ENCODE measurements at regions not wholly inside any gene's neighbourhood (a gene's known extent, or its start where the extent isn't known, plus 50 kb on each side); places are given as distances from the start of the nearest gene placed in this dataset.
A peak's percentile ranks its signal among the peaks of the same experiment; 100 is the strongest.

- CTCF ChIA-PET, result interaction anchor here (0.6 kb wide), 1 partner anchor 918 kb away, joined by 3 read pairs; no protein-coding TSS in a partner anchor
- no peak overlapping the region for H3K4me3 Mint-ChIP-seq
- no peak for DNase-seq
- H3K9me3 Mint-ChIP-seq, result peaks cover 12% of the 10 kb centered on the region
- intact Hi-C loops (cut with micrococcal nuclease), result no loop called here
- H3K36me3 Mint-ChIP-seq (ENCODE audit: low read depth), result no peaks in the 10 kb centered on the region
- H3K4me1 Mint-ChIP-seq (ENCODE audit: low read depth), result peaks cover 19% of the 10 kb centered on the region
- no peak overlapping the region for H3K27ac Mint-ChIP-seq
- no peaks in the 10 kb centered on the region for H3K27me3 Mint-ChIP-seq (ENCODE audit: low read depth)
These were observed 231.2 kb upstream of the ZFP64 start for GRCh38 chr20:52422574-52423336.

- peaks cover 13% of the 10 kb centered on the region for H3K4me1 Mint-ChIP-seq (ENCODE audit: low read depth)
These were observed 229.2 kb upstream of the ZFP64 start for GRCh38 chr20:52420805-52421204.

GRCh38 chr20:52419205-52419604 is 227.6 kb upstream of the ZFP64 start:
- H3K27me3 Mint-ChIP-seq (ENCODE audit: low read depth), result no peaks in the 10 kb centered on the region
- no peaks in the 10 kb centered on the region for H3K36me3 Mint-ChIP-seq (ENCODE audit: low read depth)
- intact Hi-C loops (cut with micrococcal nuclease), result no loop called here
- CTCF ChIA-PET, result no interaction called here
- H3K9me3 Mint-ChIP-seq, result peaks cover 11% of the 10 kb centered on the region
- no peak for DNase-seq
- H3K4me1 Mint-ChIP-seq (ENCODE audit: low read depth), result peaks cover 4% of the 10 kb centered on the region
- H3K27ac Mint-ChIP-seq, result no peak overlapping the region
- H3K4me3 Mint-ChIP-seq, result no peak overlapping the region

More at GRCh38 chr20:52420805-52421204, 229.2 kb upstream of the ZFP64 start:
- peaks cover 12% of the 10 kb centered on the region for H3K9me3 Mint-ChIP-seq
- H3K27me3 Mint-ChIP-seq (ENCODE audit: low read depth), result no peaks in the 10 kb centered on the region
- CTCF ChIA-PET, result interaction anchor here (0.6 kb wide), 1 partner anchor 236 kb away, joined by 3 read pairs; no protein-coding TSS in a partner anchor
- no peak overlapping the region for H3K4me3 Mint-ChIP-seq
- H3K36me3 Mint-ChIP-seq (ENCODE audit: low read depth), result no peaks in the 10 kb centered on the region
- H3K27ac Mint-ChIP-seq, result no peak overlapping the region
- DNase-seq, result no peak
- intact Hi-C loops (cut with micrococcal nuclease), result no loop called here

- no peak for DNase-seq
- CTCF ChIA-PET, result interaction anchor here (0.6 kb wide), 1 partner anchor 1052 kb away, joined by 3 read pairs; no protein-coding TSS in a partner anchor
- no peak overlapping the region for H3K4me3 Mint-ChIP-seq
- intact Hi-C loops (cut with micrococcal nuclease), result no loop called here
- peaks cover 25% of the 10 kb centered on the region for H3K9me3 Mint-ChIP-seq
- no peaks in the 10 kb centered on the region for H3K27me3 Mint-ChIP-seq (ENCODE audit: low read depth)
- no peak overlapping the region for H3K27ac Mint-ChIP-seq
- peaks cover 6% of the 10 kb centered on the region for H3K36me3 Mint-ChIP-seq (ENCODE audit: low read depth)
- peaks cover 14% of the 10 kb centered on the region for H3K4me1 Mint-ChIP-seq (ENCODE audit: low read depth)
These were observed 225.4 kb upstream of the ZFP64 start for GRCh38 chr20:52416953-52417352.

- H3K27ac Mint-ChIP-seq, result no peak overlapping the region
- no peak overlapping the region for H3K4me3 Mint-ChIP-seq
- intact Hi-C loops (cut with micrococcal nuclease), result loop anchor here (2.0 kb wide), 1 partner anchor 49 kb away; no protein-coding TSS in a partner anchor
- no peaks in the 10 kb centered on the region for H3K27me3 Mint-ChIP-seq (ENCODE audit: low read depth)
- DNase-seq, result no peak
- CTCF ChIA-PET, result interaction anchor here (0.7 kb wide), 1 partner anchor 1399 kb away, joined by 3 read pairs; no protein-coding TSS in a partner anchor
- peaks cover 6% of the 10 kb centered on the region for H3K36me3 Mint-ChIP-seq (ENCODE audit: low read depth)
- H3K9me3 Mint-ChIP-seq, result peaks cover 18% of the 10 kb centered on the region
- peaks cover 53% of the 10 kb centered on the region for H3K4me1 Mint-ChIP-seq (ENCODE audit: low read depth)
These were observed 220.0 kb upstream of the ZFP64 start for GRCh38 chr20:52411611-52412010.

DNA sequence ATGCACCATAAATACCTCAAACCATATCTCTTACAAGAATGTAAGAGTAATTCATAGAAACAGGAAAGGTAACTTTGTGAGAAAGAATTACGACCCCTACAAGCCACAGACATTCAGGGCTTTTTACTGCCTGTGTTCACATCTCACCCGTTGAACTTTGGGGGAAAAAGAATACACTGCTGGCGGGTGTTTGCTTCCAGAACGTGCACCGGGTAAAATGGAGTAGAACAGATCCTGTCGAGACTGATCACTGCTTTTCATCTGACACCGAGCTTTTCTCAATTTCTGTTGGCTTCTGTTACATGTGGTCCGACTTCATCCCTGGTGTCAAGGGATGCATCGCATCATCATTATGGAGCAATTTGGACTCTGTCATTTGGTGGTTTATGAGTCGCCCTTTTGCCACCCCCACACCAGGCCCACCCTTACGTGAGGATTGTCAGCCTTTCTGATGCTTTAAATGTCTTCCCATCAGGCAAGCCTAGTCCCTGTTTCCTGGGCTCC is 219.2 kb upstream of the ZFP64 start:
- CTCF ChIA-PET, result interaction anchor here (0.5 to 1.2 kb wide), 2 partner anchors 28 to 371 kb away, joined by 3 to 5 read pairs; no protein-coding TSS in a partner anchor

DNA sequence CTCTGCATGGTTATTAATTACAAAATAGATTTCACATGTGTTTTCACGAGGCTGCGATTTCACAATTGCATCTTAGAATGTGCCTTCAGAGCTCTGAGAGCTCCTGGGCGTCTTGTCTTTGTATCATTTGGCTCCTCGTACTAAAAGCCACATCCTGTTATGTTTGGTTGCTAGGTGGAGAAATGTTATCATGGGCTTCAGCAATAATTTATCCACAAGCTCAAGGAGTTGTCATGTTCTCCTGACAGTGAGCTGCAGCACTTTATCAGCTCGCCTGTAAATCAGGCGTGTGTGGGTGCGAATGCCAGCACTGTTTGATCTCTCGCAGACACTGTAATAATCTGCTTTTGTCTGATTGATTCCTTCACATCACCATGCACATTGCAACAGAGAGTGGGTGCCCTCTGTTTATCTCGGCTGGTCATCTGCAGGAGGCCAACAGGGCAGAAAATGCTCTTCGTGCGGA is 218.6 kb upstream of the ZFP64 start:
- Mint-ChIP-seq H3K4me1 (ENCODE audit: low read depth) (peaks cover 66% of the 10 kb centered on the region), H3K27me3 (ENCODE audit: low read depth) (no peaks in the 10 kb centered on the region), H3K4me3 (peak overlapping the region; percentile 20), H3K9me3 (peaks cover 19% of the 10 kb centered on the region), H3K27ac (peak overlapping the region; percentile 17), H3K36me3 (ENCODE audit: low read depth) (peaks cover 6% of the 10 kb centered on the region)
- peak; percentile 54 for DNase-seq
- intact Hi-C loops (cut with micrococcal nuclease), result loop anchor here (1.0 to 2.0 kb wide), 2 partner anchors 47 to 84 kb away; no protein-coding TSS in a partner anchor
- CTCF ChIA-PET, result interaction anchor here (0.5 to 1.2 kb wide), 4 partner anchors 28 to 372 kb away, joined by 3 to 5 read pairs (median 3); no protein-coding TSS in a partner anchor

More for the DNA sequence above, 219.2 kb upstream of the ZFP64 start:
- Mint-ChIP-seq H3K27me3 (ENCODE audit: low read depth) (no peaks in the 10 kb centered on the region), H3K9me3 (peaks cover 19% of the 10 kb centered on the region), H3K27ac (peak overlapping the region; percentile 17), H3K4me1 (ENCODE audit: low read depth) (peaks cover 61% of the 10 kb centered on the region), H3K36me3 (ENCODE audit: low read depth) (peaks cover 6% of the 10 kb centered on the region), H3K4me3 (peak overlapping the region; percentile 20)
- intact Hi-C loops (cut with micrococcal nuclease), result loop anchor here (1.0 to 2.0 kb wide), 2 partner anchors 48 to 84 kb away; no protein-coding TSS in a partner anchor
- no peak for DNase-seq

DNA sequence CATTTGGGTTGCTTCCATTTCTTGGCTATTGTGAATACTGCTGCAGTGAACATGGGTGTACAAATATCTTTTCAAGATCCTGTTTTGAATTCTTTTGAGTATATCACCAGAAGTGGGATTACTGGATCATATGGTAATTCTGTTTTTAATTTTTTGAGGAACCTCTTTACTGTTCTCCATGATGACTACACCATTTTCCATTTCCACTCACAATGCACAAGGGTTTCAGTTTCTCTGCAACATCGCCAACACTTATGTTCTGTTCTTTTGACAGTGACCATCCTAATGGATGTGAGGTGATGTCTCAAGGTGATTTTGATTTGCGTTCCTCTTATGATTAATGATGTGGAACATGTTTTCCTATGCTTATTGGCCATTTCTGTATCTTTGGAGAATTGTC is 214.4 kb upstream of the ZFP64 start:
- intact Hi-C loops (cut with micrococcal nuclease), result loop anchor here (1.0 to 10.0 kb wide), 6 partner anchors 87 to 1539 kb away; no protein-coding TSS in a partner anchor
- H3K4me3 Mint-ChIP-seq, result no peak overlapping the region

DNA sequence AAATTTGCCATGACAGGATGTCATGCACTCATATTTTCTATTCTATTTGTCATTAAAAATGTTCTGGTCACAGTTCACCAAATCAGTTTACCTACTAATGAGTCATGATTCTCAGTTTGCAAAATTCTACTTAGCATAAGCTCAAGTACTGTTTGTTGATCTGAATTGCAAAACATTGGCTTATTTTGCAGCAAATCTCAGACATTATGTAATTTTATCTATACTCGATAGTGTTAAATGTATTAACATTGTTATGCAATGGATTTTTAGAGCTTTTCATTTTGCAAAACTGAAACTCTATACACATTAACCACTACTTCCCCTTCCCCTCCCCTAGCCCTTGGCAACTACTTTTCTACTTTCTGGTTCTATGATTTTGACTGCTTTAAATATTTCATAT is 213.8 kb upstream of the ZFP64 start:
- CTCF ChIA-PET, result interaction anchor here (0.7 to 0.9 kb wide), 3 partner anchors 10 to 1569 kb away, joined by 3 to 4 read pairs (median 3); no protein-coding TSS in a partner anchor
- intact Hi-C loops (cut with micrococcal nuclease), result loop anchor here (1.0 to 10.0 kb wide), 6 partner anchors 88 to 1539 kb away; no protein-coding TSS in a partner anchor
- DNase-seq, result no peak
- H3K9me3 Mint-ChIP-seq, result peaks cover 6% of the 10 kb centered on the region
- no peaks in the 10 kb centered on the region for H3K36me3 Mint-ChIP-seq (ENCODE audit: low read depth)
- H3K27me3 Mint-ChIP-seq (ENCODE audit: low read depth), result no peaks in the 10 kb centered on the region
- peaks cover 65% of the 10 kb centered on the region for H3K4me1 Mint-ChIP-seq (ENCODE audit: low read depth)
- peak overlapping the region; percentile 3 for H3K27ac Mint-ChIP-seq
- no peak overlapping the region for H3K4me3 Mint-ChIP-seq

More for the DNA sequence above, 214.4 kb upstream of the ZFP64 start:
- DNase-seq, result no peak
- CTCF ChIA-PET, result interaction anchor here (0.7 kb wide), 1 partner anchor 181 kb away, joined by 3 read pairs; no protein-coding TSS in a partner anchor
- no peaks in the 10 kb centered on the region for H3K36me3 Mint-ChIP-seq (ENCODE audit: low read depth)
- H3K9me3 Mint-ChIP-seq, result peaks cover 6% of the 10 kb centered on the region
- peaks cover 70% of the 10 kb centered on the region for H3K4me1 Mint-ChIP-seq (ENCODE audit: low read depth)
- H3K27ac Mint-ChIP-seq, result no peak overlapping the region
- H3K27me3 Mint-ChIP-seq (ENCODE audit: low read depth), result no peaks in the 10 kb centered on the region

DNA sequence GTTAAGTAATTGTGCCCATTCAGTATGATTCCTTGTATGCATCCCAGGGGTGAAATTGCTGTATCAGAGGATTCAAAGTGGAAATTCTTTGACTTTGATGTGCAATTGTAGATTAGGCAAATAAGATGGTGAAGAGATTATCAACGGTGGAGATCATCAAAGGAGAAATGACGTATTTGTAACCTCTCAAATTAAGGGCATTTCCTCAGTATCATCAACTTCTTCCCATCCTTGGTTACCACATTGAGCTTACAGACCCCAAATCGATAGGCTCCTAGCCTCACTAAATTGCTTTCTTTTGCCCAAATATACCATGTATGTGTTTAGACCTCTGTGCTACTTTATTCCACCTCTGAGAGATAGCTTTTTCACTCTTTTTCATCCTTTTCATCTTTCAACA is 213.1 kb upstream of the ZFP64 start:
- intact Hi-C loops (cut with micrococcal nuclease), result loop anchor here (1.0 to 10.0 kb wide), 7 partner anchors 89 to 1540 kb away; no protein-coding TSS in a partner anchor
- CTCF ChIA-PET, result interaction anchor here (0.9 kb wide), 1 partner anchor 9 kb away, joined by 3 read pairs; no protein-coding TSS in a partner anchor
- peaks cover 6% of the 10 kb centered on the region for H3K9me3 Mint-ChIP-seq
- H3K27me3 Mint-ChIP-seq (ENCODE audit: low read depth), result no peaks in the 10 kb centered on the region
- no peak for DNase-seq
- peaks cover 63% of the 10 kb centered on the region for H3K4me1 Mint-ChIP-seq (ENCODE audit: low read depth)
- no peak overlapping the region for H3K27ac Mint-ChIP-seq
- no peak overlapping the region for H3K4me3 Mint-ChIP-seq
- no peaks in the 10 kb centered on the region for H3K36me3 Mint-ChIP-seq (ENCODE audit: low read depth)

- Mint-ChIP-seq H3K27me3 (ENCODE audit: low read depth) (no peaks in the 10 kb centered on the region), H3K4me3 (no peak overlapping the region), H3K9me3 (peaks cover 6% of the 10 kb centered on the region), H3K4me1 (ENCODE audit: low read depth) (peaks cover 63% of the 10 kb centered on the region), H3K36me3 (ENCODE audit: low read depth) (no peaks in the 10 kb centered on the region), H3K27ac (no peak overlapping the region)
- DNase-seq, result no peak
- intact Hi-C loops (cut with micrococcal nuclease), result loop anchor here (1.0 to 10.0 kb wide), 5 partner anchors 598 to 1542 kb away; no protein-coding TSS in a partner anchor
- CTCF ChIA-PET, result no interaction called here
These were observed 211.4 kb upstream of the ZFP64 start for GRCh38 chr20:52402950-52403349.

DNA sequence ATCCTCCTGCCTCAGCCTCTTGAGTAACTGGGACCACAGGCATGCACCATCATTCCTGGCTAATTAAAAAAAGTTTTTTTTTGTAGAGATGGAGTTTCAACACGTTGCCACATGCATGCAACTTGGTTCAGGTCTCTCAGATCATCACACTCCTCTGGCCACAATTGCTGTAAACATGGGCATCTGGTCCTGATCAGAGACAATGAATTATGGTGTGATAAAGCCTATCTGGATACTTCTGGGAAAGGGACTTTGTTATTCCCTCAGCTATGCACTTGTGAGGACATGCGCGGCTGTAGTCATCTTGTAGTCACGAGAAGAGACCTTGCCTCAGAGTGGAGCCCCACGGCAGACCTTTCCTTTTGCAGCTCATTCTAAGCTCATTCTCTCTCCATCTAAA is 210.9 kb upstream of the ZFP64 start:
- intact Hi-C loops (cut with micrococcal nuclease), result loop anchor here (5.0 to 10.0 kb wide), 4 partner anchors 745 to 1542 kb away; no protein-coding TSS in a partner anchor
- CTCF ChIA-PET, result no interaction called here
- no peak overlapping the region for H3K27ac Mint-ChIP-seq
- peaks cover 6% of the 10 kb centered on the region for H3K9me3 Mint-ChIP-seq
- H3K36me3 Mint-ChIP-seq (ENCODE audit: low read depth), result no peaks in the 10 kb centered on the region
- H3K4me1 Mint-ChIP-seq (ENCODE audit: low read depth), result peaks cover 59% of the 10 kb centered on the region
- no peaks in the 10 kb centered on the region for H3K27me3 Mint-ChIP-seq (ENCODE audit: low read depth)
- H3K4me3 Mint-ChIP-seq, result no peak overlapping the region
- no peak for DNase-seq
